Activated naive CD4-positive, alpha-beta T cell treated with Interleukin-2 at 50 U/mL for 16 hours (primary cell): ENCODE measurements at regions not wholly inside any gene's neighbourhood (a gene's known extent, or its start where the extent isn't known, plus 50 kb on each side); places are given as distances from the start of the nearest gene placed in this dataset.
"Not testable (repeated sequence)": the region's sequence is repeated elsewhere in the genome, so short reads cannot be mapped to it uniquely, and the experiment has no call there.

Experiments
- DNase-seq: peaks from one replicate; pipeline ENCODE4 v3.0.0-alpha.2; 2020

DNA sequence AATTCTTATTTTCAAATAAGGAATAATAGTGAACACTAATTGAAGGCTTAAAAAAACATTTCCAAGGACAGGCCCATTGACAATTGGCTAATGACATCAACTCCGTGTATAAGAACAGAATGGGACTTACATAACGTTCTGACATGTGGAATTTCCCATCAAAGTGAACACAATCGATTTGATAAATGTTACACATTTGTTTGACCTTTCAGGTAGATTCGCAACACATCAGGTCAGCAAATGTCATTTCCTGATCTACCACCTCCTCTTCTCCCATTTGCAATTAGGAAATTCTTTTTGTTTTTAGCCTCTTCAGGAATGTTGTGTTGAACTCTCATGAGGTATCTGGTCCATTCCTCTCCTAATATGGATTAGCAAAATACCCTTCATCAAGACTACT is 292.9 kb upstream of the SLC14A2 start:
- DNase-seq, result no peak

- no peak for DNase-seq
Observed at GRCh38 chr18:45324101-45324494, 291.2 kb upstream of the SLC14A2 start.

- DNase-seq, result no peak
Observed at GRCh38 chr18:45324495-45325113, 290.7 kb upstream of the SLC14A2 start.

DNA sequence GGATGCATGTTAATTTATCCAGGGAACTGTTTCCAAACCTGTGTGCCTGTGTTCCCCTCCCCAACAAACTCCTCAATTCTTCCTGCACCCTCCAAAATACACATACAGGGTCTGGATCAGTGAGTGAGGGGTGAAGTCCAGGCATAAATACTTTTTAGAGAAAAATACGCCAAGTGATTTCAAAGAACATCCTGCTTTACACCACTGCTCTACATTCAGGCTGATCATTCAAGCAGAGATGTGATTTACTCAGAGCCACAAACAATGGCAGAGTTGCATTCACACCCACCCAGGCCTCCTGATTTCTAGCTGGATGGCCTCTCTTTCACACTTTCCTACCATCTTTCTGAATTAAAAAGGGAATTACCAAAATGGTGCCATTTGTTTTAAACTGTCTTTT is 289.5 kb upstream of the SLC14A2 start:
- no peak for DNase-seq

DNA sequence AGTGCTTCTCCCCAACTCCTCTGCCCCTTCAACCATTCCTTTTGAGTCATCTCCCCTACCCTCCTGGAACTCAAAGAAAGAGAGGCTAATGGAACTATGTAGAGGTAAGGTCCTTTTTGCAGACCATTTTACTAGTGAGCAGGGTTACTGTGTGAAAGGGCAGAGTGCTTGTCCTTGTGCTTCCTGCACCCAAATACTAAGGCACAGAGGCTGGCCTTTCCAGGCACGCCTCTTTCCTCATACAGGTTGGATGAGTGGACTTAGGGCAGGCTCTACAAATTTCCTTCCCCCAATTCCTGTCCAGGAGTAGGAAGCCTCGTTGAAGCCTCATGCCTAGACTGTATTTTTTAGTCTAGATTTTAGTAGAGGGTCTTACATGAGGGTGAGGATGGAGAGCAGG is 288.8 kb upstream of the SLC14A2 start:
- no peak for DNase-seq

DNA sequence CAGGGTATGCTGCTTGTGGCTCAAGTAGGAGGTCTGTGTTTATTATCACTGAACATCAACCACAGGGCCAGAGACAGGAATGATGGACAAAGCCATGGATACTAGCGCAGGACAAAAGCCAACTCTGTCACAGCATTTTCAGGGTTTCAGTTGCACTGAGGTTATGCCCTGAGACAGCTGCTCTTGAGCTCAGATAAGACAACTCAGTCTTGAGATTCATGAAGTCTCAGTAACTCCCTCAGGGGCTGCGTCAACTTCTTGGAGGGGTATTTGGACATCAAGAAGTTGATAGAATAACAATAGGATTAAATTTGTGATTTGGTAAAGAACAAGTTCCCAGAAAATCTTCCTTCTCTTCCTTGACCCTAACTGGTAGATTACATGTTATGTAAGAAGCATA is 287.0 kb upstream of the SLC14A2 start:
- no peak for DNase-seq

GRCh38 chr18:45328811-45329210 is 286.5 kb upstream of the SLC14A2 start:
- no peak for DNase-seq

DNA sequence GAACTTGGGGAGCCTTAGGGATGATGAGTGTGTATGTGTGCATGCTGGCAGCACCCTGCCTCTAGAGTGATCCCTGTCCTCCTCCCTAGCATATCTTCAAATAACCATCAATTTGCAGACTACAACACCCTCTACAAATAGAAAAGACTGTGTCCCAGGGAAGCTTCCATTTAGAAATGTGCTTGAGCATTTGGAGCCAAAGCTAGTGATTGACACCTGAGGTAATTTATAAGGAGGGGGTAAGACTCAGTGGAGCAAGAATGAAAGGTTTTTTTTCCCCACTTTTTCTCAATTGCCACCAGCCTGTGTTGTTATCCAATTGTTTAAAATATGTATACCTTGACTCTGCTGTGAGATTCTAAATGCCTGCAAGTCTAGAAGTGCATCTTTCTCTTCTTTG is 286.0 kb upstream of the SLC14A2 start:
- DNase-seq, result no peak

GRCh38 chr18:45330170-45330594 is 285.1 kb upstream of the SLC14A2 start:
- DNase-seq, result no peak

DNA sequence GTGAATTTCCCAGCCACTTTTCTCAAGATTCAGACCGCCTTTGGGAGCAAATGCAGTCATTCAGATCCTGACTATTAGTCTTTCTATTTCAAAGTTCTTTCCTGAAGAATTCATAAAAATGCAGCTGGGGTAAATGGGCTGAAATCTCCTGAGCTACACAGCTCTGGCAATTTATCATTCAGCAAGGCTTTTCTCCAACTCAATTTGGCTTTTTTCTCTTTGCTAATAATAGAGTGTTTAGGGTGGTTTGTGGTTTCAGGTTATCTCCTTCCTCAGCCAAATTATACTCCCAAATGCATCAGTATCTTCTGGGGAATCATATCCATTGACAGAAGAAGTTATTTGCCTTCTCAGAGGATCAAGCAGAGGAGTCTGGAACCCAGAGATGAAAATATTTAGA is 282.4 kb upstream of the SLC14A2 start:
- no peak for DNase-seq

DNA sequence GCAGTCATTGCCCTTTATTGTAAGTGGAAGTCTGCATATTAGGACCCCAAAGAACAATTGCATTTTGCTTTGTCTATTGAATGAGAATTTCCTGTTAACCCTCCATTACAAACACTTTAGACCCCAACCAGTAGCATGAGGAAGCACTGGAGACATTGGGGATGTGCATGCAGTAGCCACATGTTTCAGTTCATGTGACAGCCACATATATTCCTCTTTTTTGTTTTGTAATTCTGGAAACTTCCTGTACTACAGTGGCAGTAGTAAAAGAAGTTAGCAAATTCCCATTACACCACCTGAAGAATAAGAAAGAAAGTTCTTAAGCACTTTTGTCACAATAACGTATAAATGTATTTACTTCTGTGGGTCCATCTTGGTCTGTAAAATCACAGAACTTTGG is 281.1 kb upstream of the SLC14A2 start:
- no peak for DNase-seq

GRCh38 chr18:45335282-45336043 is 279.8 kb upstream of the SLC14A2 start:
- no peak for DNase-seq

DNA sequence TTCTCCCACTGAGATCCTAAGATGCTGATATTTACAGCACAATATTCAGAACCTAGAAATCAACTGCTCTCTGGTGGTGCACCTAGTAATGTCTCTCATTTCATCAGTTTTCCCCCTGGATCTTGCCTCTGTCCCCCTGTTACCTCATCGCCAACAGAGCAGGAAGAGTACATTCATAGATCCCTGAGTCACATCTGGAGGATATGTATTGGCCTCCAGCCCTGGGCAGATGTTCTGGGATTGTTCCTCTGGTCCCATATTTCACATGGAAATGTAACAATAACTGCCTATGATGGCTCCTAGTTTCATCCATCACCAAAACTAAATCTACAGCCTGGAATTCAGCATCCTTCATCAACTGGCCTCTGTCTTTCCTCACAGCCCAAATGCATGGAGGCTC is 278.8 kb upstream of the SLC14A2 start:
- DNase-seq, result no peak

- no peak for DNase-seq
Observed at GRCh38 chr18:45337477-45337876, 277.8 kb upstream of the SLC14A2 start.

DNA sequence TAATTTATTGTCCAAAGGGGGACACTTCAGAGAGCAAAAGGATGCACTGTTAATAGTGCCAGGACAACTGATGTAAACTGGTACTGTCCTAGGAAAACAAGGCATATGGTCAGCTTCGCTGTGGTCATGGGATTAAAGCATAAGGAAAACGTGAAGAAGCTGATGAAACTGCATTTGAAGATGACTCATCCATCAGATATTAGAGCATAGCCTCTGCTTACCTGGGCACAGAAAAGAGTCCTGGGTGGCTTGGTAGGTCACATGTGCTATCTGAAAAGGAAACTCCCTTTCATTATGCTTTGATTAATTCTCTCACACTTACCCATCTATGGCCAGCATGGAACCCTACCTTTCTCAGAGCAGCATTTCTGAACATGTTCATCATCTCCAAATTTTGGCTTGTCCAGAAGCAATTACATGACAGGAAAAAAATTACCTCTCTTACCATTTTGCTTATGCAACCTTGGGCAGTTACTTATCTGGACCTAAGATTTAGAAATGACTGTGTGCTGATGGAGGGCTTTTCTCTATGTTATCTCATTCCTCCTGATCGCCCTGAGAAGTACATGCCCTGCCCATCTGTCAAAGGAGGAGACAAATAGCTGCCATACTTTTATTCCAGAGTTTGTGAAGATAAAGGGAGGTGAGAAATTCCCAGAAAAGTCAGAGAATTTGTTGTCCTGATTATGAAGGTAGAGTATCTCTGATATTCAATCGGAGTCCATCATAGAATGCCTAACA is 275.3 kb upstream of the SLC14A2 start:
- no peak for DNase-seq

DNA sequence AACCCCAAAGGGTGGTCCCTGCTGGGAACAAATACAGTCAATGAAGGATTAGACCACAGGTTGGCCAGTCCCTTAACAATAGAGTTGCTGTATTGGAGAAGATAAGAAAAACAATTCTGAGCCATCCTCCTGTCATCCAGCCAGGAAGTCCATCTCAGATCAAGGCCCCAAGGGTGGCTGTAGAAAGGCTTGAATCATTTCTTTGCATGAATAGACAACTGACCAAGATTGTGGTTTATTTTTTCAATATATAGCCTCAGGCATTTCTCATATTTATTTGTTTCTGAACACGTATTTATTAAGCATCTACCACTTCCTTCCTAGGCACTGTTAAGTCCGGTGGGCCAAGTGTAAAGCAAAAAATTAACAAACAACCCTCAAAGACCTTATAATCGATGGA is 274.4 kb upstream of the SLC14A2 start:
- DNase-seq, result no peak

GRCh38 chr18:45341454-45341853 is 273.8 kb upstream of the SLC14A2 start:
- DNase-seq, result no peak

DNA sequence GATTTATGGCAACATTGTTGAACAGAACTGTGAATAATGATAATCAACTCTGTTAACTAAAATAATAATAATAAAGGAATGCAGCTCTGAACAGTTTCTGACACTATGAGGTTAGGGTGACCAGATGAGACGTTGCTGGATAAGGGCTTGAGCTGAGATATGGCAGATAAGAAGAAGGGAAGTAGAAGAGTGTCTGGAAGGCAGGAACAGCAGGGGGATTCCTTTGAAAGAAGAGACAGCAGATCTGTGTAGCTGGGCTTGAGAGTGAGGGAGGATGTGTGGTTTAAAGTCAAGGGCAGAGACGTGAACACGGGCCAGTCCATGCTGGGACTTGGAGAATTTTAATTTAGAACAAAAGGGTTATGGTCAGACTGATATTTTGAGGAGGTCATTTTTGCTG is 273.1 kb upstream of the SLC14A2 start:
- DNase-seq, result no peak

GRCh38 chr18:45342653-45343052 is 272.6 kb upstream of the SLC14A2 start:
- no peak for DNase-seq

DNA sequence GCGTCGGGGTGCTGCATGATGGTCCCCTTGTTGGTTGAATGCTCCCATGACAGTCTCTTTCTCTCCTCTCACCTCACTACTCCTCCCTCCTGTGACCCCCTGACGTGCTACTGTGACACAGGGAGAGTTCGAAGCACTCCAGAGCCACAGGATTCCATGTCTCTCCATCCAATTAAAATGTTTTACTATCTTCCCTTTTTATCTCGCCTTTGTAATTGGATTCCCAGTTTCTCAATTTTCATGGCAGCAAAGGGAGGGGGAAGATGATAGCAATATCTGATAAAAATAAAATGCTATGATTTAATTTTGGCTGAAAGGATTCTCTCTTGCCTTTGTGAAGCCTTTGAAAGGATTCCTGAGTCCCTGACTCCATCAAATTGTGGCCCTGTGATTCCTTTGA is 271.9 kb upstream of the SLC14A2 start:
- no peak for DNase-seq

DNA sequence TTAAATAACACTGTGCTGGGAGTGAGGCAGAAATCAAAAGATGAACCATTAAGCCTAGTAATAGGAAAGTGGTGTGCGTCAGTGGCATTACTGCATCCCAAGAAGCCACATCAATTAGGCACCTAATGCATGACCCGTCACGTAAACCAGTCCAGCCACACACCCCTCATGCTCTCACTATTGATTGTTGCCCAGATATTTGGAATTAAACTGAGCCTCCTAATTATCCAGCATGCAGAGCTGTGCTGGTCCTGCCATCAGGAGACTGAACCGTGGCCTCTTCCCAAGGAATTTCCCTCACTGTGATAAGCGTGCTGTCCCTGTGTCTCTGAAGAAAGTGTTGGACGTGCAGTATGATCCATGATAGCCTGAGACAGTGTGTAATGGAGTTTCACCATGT is 270.6 kb upstream of the SLC14A2 start:
- DNase-seq, result not testable (repeated sequence)

GRCh38 chr18:45349019-45349418 is 266.3 kb upstream of the SLC14A2 start:
- DNase-seq, result no peak

DNA sequence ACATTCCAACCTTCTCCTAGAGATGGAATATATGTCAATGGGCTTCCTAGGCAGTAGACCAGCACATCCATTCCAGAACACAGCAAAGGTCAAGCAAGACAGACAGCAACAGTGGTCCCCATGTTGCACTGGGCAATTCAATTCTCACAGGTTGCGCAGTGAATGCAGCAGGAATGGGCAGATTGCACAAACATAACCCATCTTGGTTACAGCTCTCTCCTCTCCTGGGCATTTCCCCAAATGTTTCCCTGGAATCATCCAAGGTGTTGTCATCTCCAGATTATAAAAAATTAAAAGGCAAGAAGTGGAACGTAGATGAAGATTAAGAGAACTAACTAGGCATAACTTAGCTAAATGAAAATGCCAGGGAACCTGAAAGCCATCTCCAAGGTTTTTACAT is 265.8 kb upstream of the SLC14A2 start:
- no peak for DNase-seq
